A549 (cell line): ENCODE measurements at regions not wholly inside any gene's neighbourhood (a gene's known extent, or its start where the extent isn't known, plus 50 kb on each side); places are given as distances from the start of the nearest gene placed in this dataset.

ENCODE experiments used
- ATAC-seq, 2 experiments: fragments of 200-7000 bp in 1 of 2; fragments of >200 bp in 1 of 2; cut with Nextera tagmentation in 1 of 2; cut with Tn5 transposase in 1 of 2; 3 replicates each; pipeline versions ENCODE4 v1.8.0 to v1.9.1; 2018 to 2020; ENCODE audit warnings: mild to moderate bottlenecking in 1 of 2, moderate library complexity in 1 of 2
- CTCF ChIA-PET: fragments of 300-600 bp; sonication (Branson Sonifier 250); formaldehyde crosslinking; extraction: SDS; loops from one replicate; lab custom pipeline; 2021; ENCODE audit warnings: antibody characterized with exemption, inconsistent platforms; lab: Yijun Ruan, JAX
- POLR2A ChIA-PET: fragments of 350-600 bp; formaldehyde crosslinking; extraction: SDS; loops from one replicate; lab custom pipeline; 2021; ENCODE audit warnings: antibody characterized with exemption, inconsistent platforms; lab: Yijun Ruan, JAX
- DNase-seq, 2 experiments: peaks; one replicate each; pipeline versions ENCODE4 v3.0.0 to v3.0.0-alpha.2; 2011 to 2016; ENCODE audit warnings: low read depth in 1 of 2, low spot score in 1 of 2
- FAIRE-seq: peaks from 2 replicates; lab custom pipeline; 2011; peaks lifted over from hg19 to GRCh38; lab: Jason Lieb, UNC
- H3K27ac ChIP-seq, 2 experiments: fragments of >200 bp; sonication (Bioruptor Twin); formaldehyde crosslinking; 3 replicates each; pipeline ENCODE4 v1.5.1; 2016 to 2017
- H3K4me1 ChIP-seq: fragments of >200 bp; sonication (Bioruptor Twin); formaldehyde crosslinking; 3 replicates; pipeline ENCODE4 v1.6.1; 2016
- H3K4me2 ChIP-seq: fragments of >200 bp; sonication (Bioruptor Twin); formaldehyde crosslinking; 3 replicates; pipeline ENCODE4 v1.6.1; 2016
- H3K4me3 ChIP-seq: fragments of >200 bp; sonication (Bioruptor Twin); formaldehyde crosslinking; 3 replicates; pipeline ENCODE4 v1.5.1; 2016
- H3K9me3 ChIP-seq: fragments of >200 bp; sonication (Bioruptor Twin); formaldehyde crosslinking; 3 replicates; pipeline ENCODE4 v1.6.1; 2016
- CHD2 ChIP-seq: fragments of 150-350 bp; IDR thresholded peaks from 2 replicates; pipeline ENCODE4 v1.6.1; 2014; ENCODE audit warnings: low read length; ENCODE audit not compliant: partially characterized antibody
- EHF ChIP-seq: fragments of 250-450 bp; sonication (Bioruptor Pico); IDR thresholded peaks from 2 replicates; pipeline ENCODE4 v1.5.0; 2020; ENCODE audit warnings: mild to moderate bottlenecking
- EHMT2 ChIP-seq: fragments of 200-600 bp; sonication (generic); IDR thresholded peaks from 2 replicates; pipeline ENCODE4 v1.6.1; 2016; ENCODE audit warnings: antibody characterized with exemption, low read depth, mild to moderate bottlenecking, moderate library complexity
- EP300 ChIP-seq, 2 experiments: fragments of >200 bp; sonication (Bioruptor Twin); formaldehyde crosslinking; IDR thresholded peaks; 2 replicates in 1 of 2; 3 replicates in 1 of 2; pipeline ENCODE4 v1.6.1; 2016 to 2017
- ESRRA ChIP-seq: fragments of 150-350 bp; IDR thresholded peaks from 2 replicates; pipeline ENCODE4 v1.6.1; 2014; ENCODE audit warnings: mild to moderate bottlenecking, low read length, borderline replicate concordance
- GATA3 ChIP-seq: IDR thresholded peaks from 2 replicates; pipeline ENCODE4 v1.6.1; 2012; ENCODE audit warnings: borderline replicate concordance
- HOXA7 ChIP-seq: fragments of 250-450 bp; sonication (Bioruptor Pico); IDR thresholded peaks from 2 replicates; pipeline ENCODE4 v1.5.0; 2020; ENCODE audit warnings: mild to moderate bottlenecking, moderate library complexity
- HOXB13 ChIP-seq: fragments of 250-450 bp; sonication (Bioruptor Pico); IDR thresholded peaks from 2 replicates; pipeline ENCODE4 v1.5.0; 2020; ENCODE audit warnings: low read depth, mild to moderate bottlenecking, moderate library complexity
- HOXB5 ChIP-seq: fragments of 250-450 bp; sonication (Bioruptor Pico); IDR thresholded peaks from 2 replicates; pipeline ENCODE4 v1.5.0; 2020; ENCODE audit warnings: mild to moderate bottlenecking, moderate library complexity
- KDM5A ChIP-seq: fragments of 200-600 bp; sonication (generic); IDR thresholded peaks from 2 replicates; pipeline ENCODE4 v1.6.1; 2016; ENCODE audit warnings: antibody characterized with exemption, mild to moderate bottlenecking
- MAFK ChIP-seq: fragments of 450-650 bp; IDR thresholded peaks from 2 replicates; pipeline ENCODE4 v1.6.1; 2014; ENCODE audit not compliant: partially characterized antibody
- NFE2L2 ChIP-seq: fragments of 150-350 bp; conservative IDR thresholded peaks from 2 replicates; pipeline ENCODE4 v1.6.1; 2014; ENCODE audit warnings: low read length
- NPAS2 ChIP-seq: fragments of 250-450 bp; sonication (Bioruptor Pico); IDR thresholded peaks from 2 replicates; pipeline ENCODE4 v1.8.0; 2022; ENCODE audit warnings: mild to moderate bottlenecking, moderate library complexity, borderline replicate concordance
- NR3C1 ChIP-seq: fragments of >200 bp; sonication (Bioruptor Twin); formaldehyde crosslinking; IDR thresholded peaks from 3 replicates; pipeline ENCODE4 v1.6.1; 2017
- POLR2AphosphoS2 ChIP-seq: conservative IDR thresholded peaks from 2 replicates; pipeline ENCODE4 v1.6.1; 2012; ENCODE audit warnings: low read length, improper control_type of control experiment, inconsistent platforms
- RAD21 ChIP-seq, 2 experiments: fragments of >200 bp in 1 of 2; sonication (Bioruptor Twin) in 1 of 2; formaldehyde crosslinking in 1 of 2; IDR thresholded peaks in 1 of 2; conservative IDR thresholded peaks in 1 of 2; 2 replicates in 1 of 2; 3 replicates in 1 of 2; pipeline ENCODE4 v1.6.1; 2012 to 2018; ENCODE audit warnings: inconsistent platforms in 1 of 2
- RARB ChIP-seq: fragments of 250-450 bp; sonication (Bioruptor Pico); IDR thresholded peaks from 2 replicates; pipeline ENCODE4 v1.8.0; 2021; ENCODE audit warnings: mild to moderate bottlenecking, moderate library complexity
- TP53 ChIP-seq: fragments of 250-450 bp; sonication (Bioruptor Pico); IDR thresholded peaks from 2 replicates; pipeline ENCODE4 v1.5.0; 2021; ENCODE audit warnings: mild to moderate bottlenecking, moderate library complexity
- ZFP36 ChIP-seq: fragments of 450-650 bp; IDR thresholded peaks from 2 replicates; pipeline ENCODE4 v1.6.1; 2014; ENCODE audit warnings: borderline replicate concordance; ENCODE audit not compliant: partially characterized antibody
- WGBS: methylation state at CpG from one replicate; pipeline ENCODE4 v1.1.6; 2017; ENCODE audit errors: missing lambda C conversion rate; 5-methylcytosine and 5-hydroxymethylcytosine counted together
- TF ChIP-seq, protein P1 (sequence below): fragments of >200 bp; sonication (Bioruptor Twin); formaldehyde crosslinking; IDR thresholded peaks from 3 replicates; pipeline ENCODE4 v1.5.1; 2016
- TF ChIP-seq, protein P2 (sequence below): fragments of >200 bp; sonication (Bioruptor Twin); formaldehyde crosslinking; IDR thresholded peaks from 2 replicates; pipeline ENCODE4 v1.6.1; 2016
- TF ChIP-seq, protein P3 (sequence below): fragments of 250-450 bp; sonication (Bioruptor Pico); IDR thresholded peaks from 2 replicates; pipeline ENCODE4 v1.5.0; 2020; ENCODE audit warnings: low read depth, mild to moderate bottlenecking, moderate library complexity
- TF ChIP-seq, protein P4 (sequence below): IDR thresholded peaks from 2 replicates; pipeline ENCODE4 v1.6.1; 2012
- TF ChIP-seq, protein P5 (sequence below): fragments of 250-450 bp; sonication (Bioruptor Pico); IDR thresholded peaks from 2 replicates; pipeline ENCODE4 v1.5.0; 2021; ENCODE audit warnings: mild to moderate bottlenecking, moderate library complexity, borderline replicate concordance
- TF ChIP-seq, protein P6 (sequence below): IDR thresholded peaks from 2 replicates; pipeline ENCODE4 v1.6.1; 2012; ENCODE audit warnings: low read depth, borderline replicate concordance
- TF ChIP-seq, protein P7 (sequence below): IDR thresholded peaks from 2 replicates; pipeline ENCODE4 v1.6.1; 2012

DNA sequence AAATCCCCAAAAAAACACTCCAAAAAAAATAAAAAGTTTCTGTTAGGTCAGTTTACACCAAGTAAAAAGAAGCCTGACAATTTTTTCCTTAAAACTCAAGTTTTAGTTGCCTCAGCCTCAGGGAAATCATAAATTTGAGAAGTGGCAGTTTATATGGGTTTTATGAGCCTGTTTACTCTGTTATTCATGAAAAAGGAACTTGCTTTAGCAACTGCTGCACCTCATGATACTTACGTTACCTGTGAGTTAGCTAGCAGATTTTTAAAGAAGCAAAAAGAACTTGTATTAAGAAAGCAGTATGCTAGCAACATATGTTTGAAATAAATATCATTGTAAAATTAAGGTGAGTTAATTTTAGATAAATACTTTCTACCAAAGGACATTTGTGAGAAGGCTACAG, 1264.5 kb upstream of the PHF14 start:
- 10% methylated on average over 1 of the region's 1 CpG for whole genome bisulfite sequencing
- no peak for FAIRE-seq
- no peaks in the 10 kb centered on the region for H3K4me1 ChIP-seq
- H3K27ac ChIP-seq = no peak overlapping the region
- no peak for ATAC-seq
- H3K4me3 ChIP-seq = no peak overlapping the region
- TF ChIP-seq, protein P1, sequence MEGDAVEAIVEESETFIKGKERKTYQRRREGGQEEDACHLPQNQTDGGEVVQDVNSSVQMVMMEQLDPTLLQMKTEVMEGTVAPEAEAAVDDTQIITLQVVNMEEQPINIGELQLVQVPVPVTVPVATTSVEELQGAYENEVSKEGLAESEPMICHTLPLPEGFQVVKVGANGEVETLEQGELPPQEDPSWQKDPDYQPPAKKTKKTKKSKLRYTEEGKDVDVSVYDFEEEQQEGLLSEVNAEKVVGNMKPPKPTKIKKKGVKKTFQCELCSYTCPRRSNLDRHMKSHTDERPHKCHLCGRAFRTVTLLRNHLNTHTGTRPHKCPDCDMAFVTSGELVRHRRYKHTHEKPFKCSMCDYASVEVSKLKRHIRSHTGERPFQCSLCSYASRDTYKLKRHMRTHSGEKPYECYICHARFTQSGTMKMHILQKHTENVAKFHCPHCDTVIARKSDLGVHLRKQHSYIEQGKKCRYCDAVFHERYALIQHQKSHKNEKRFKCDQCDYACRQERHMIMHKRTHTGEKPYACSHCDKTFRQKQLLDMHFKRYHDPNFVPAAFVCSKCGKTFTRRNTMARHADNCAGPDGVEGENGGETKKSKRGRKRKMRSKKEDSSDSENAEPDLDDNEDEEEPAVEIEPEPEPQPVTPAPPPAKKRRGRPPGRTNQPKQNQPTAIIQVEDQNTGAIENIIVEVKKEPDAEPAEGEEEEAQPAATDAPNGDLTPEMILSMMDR = no peak
- no peak for TF ChIP-seq CHD2
- TF ChIP-seq, protein P2, sequence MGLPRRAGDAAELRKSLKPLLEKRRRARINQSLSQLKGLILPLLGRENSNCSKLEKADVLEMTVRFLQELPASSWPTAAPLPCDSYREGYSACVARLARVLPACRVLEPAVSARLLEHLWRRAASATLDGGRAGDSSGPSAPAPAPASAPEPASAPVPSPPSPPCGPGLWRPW = no peak
- TF ChIP-seq, protein P3, sequence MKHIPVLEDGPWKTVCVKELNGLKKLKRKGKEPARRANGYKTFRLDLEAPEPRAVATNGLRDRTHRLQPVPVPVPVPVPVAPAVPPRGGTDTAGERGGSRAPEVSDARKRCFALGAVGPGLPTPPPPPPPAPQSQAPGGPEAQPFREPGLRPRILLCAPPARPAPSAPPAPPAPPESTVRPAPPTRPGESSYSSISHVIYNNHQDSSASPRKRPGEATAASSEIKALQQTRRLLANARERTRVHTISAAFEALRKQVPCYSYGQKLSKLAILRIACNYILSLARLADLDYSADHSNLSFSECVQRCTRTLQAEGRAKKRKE (CRISPR knock-in tag) = no peak
- TF ChIP-seq NFE2L2 = no peak
- TF ChIP-seq MAFK = no peak
- TF ChIP-seq, protein P4, sequence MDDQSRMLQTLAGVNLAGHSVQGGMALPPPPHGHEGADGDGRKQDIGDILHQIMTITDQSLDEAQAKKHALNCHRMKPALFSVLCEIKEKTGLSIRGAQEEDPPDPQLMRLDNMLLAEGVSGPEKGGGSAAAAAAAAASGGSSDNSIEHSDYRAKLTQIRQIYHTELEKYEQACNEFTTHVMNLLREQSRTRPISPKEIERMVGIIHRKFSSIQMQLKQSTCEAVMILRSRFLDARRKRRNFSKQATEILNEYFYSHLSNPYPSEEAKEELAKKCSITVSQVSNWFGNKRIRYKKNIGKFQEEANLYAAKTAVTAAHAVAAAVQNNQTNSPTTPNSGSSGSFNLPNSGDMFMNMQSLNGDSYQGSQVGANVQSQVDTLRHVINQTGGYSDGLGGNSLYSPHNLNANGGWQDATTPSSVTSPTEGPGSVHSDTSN = no peak
- no peak for TF ChIP-seq KDM5A
- no peak for TF ChIP-seq RARB (CRISPR knock-in tag)
- TF ChIP-seq EP300 (IDR thresholded peaks at IDR 0.05) = no peak
- no peak for TF ChIP-seq ESRRA
- no peak for TF ChIP-seq ZFP36
- TF ChIP-seq, protein P5, sequence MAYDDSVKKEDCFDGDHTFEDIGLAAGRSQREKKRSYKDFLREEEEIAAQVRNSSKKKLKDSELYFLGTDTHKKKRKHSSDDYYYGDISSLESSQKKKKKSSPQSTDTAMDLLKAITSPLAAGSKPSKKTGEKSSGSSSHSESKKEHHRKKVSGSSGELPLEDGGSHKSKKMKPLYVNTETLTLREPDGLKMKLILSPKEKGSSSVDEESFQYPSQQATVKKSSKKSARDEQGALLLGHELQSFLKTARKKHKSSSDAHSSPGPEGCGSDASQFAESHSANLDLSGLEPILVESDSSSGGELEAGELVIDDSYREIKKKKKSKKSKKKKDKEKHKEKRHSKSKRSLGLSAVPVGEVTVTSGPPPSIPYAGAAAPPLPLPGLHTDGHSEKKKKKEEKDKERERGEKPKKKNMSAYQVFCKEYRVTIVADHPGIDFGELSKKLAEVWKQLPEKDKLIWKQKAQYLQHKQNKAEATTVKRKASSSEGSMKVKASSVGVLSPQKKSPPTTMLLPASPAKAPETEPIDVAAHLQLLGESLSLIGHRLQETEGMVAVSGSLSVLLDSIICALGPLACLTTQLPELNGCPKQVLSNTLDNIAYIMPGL (CRISPR knock-in tag) = no peak
- H3K4me2 ChIP-seq = no peak overlapping the region
- no peaks in the 10 kb centered on the region for H3K9me3 ChIP-seq
- CTCF ChIA-PET = no interaction called here
- POLR2A ChIA-PET = no interaction called here
- no peak for DNase-seq

DNA sequence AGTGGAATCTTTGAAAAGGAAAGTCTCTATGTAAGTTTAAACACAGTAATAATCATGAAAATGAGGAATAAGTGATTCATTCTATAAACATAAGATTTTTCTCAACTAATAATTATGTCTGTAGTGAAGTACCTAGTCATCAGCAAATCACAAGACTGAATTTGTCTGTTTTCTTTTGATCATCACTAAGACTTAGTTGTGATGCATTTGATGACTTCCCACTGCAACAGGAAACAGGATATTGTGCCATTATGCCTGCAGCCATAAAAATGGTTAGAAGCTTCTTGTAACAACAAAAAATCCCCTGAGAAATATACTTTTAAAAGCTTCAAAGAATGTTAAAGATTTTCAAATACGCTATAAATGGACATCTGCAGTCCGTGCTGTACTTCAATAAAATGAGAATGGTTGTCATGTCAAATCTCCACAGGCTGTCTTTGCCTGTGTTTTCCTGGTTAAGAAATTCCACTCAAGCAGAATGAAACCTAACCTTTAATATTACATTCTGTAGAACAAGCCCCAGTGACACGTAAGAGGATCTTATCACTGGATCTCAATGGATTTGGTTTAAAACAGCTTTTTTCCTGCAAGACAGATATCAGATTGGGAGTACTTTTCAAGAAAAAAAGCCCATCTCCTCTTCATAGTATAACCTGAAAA, 1262.3 kb upstream of the PHF14 start:
- Histone ChIP-seq H3K27ac (no peak overlapping the region), H3K9me3 (no peaks in the 10 kb centered on the region), H3K4me2 (no peak overlapping the region), H3K4me3 (no peak overlapping the region), H3K4me1 (no peaks in the 10 kb centered on the region)
- ATAC-seq (no peak), DNase-seq (no peak), FAIRE-seq (no peak)
- TF ChIP-seq EHMT2 (no peak), EHF (CRISPR knock-in tag) (no peak), TP53 (CRISPR knock-in tag) (no peak), NPAS2 (CRISPR knock-in tag) (no peak), HOXB13 (CRISPR knock-in tag) (no peak), POLR2AphosphoS2 (no peak), GATA3 (no peak), NR3C1 (no peak), HOXB5 (no peak), HOXA7 (CRISPR knock-in tag) (no peak), RAD21 (conservative IDR thresholded peaks at IDR 0.05 in 1 of 2, IDR thresholded peaks at IDR 0.05 in 1 of 2) (no peak), CHD2 (no peak)
- TF ChIP-seq, protein P6, sequence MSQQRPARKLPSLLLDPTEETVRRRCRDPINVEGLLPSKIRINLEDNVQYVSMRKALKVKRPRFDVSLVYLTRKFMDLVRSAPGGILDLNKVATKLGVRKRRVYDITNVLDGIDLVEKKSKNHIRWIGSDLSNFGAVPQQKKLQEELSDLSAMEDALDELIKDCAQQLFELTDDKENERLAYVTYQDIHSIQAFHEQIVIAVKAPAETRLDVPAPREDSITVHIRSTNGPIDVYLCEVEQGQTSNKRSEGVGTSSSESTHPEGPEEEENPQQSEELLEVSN = no peak
- TF ChIP-seq, protein P7, sequence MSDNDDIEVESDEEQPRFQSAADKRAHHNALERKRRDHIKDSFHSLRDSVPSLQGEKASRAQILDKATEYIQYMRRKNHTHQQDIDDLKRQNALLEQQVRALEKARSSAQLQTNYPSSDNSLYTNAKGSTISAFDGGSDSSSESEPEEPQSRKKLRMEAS = no peak
- POLR2A ChIA-PET = no interaction called here
- CTCF ChIA-PET = no interaction called here
- 22% methylated on average over 3 of the region's 3 CpGs for WGBS
